ENCODE measurements at regions not wholly inside any gene's neighbourhood (a gene's known extent, or its start where the extent isn't known, plus 50 kb on each side); places are given as distances from the start of the nearest gene placed in this dataset.

DNA sequence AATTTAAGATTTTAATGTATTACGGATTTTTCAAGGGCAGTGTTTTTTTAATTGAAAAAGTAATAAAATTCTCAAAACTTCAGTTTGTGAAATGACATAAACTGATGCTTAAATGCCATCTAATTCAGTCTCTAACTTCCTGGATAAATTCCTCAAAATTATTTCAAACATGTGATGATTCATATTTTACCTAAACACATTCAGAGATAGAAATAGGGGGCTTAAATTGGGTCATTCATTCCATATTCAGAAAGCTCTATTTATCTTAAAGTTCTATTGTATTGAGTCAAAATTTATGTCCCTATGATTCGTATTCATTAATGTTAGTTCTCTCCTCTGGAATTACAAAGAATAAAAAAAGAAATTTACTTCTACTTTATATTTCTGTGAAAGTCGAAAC is 713.6 kb upstream of the CHRM3 start:
- TF ChIP-seq Cebpa-rat (IDR thresholded peaks at IDR 0.05), result no peak
- Histone ChIP-seq H3K9ac (no peak overlapping the region), H3K4me1 (no peaks in the 10 kb centered on the region), H3K27me3 (no peaks in the 10 kb centered on the region), H3K9me3 (replicated peaks in 1 of 11) (no peaks in the 10 kb centered on the region), H3K27ac (no peak overlapping the region), H3K4me3 (no peak overlapping the region), H3K36me3 (no peaks in the 10 kb centered on the region), H4K20me1 (no peaks in the 10 kb centered on the region), H3K4me2 (no peak overlapping the region)

DNA sequence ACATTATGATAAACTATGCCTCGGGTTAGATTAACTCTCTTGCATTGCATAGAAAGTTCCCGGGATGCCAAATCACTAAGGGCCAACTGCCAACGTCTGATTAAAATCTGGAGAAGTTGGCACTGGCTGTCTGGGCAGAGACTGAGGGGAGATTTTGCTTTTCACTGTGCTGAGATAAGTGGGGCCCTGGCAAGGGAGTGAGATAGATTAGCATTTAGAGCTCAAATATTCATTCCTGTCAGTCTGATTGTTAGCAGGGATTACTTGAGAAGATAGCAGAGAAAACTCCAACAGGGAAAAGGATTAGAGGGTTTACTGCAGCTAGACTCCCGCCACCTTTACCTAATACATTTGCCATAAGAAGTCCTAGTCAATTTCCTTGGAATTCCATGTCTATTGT is 714.1 kb upstream of the CHRM3 start:
- TF ChIP-seq Cebpa-rat (IDR thresholded peaks at IDR 0.05), result no peak
- no peaks in the 10 kb centered on the region for H3K4me1 ChIP-seq
- H3K27me3 ChIP-seq, result no peaks in the 10 kb centered on the region

DNA sequence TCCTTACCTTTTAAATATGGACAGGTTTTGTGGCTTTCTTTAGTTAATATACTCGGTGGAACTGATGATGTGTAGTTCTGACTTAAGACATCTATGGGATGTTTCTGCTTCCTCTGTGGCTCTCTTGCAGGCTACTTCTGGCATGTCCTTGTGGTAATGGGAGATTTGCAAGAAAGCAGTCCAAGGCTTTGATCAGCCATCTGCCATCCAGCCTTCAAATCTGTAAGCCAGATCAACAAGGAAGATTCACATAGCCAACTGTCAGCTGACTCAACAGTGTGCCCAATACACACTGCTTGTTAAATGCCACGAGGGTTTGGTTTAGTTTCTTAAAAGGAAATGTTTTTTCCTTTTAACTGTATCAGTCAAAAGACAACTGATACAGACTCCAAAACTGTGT is 722.2 kb upstream of the CHRM3 start:
- Histone ChIP-seq H3K4me2 (no peak overlapping the region), H3K9ac (no peak overlapping the region), H3K4me3 (no peak overlapping the region), H3K27ac (no peak overlapping the region), H3K27me3 (no peaks in the 10 kb centered on the region), H3K36me3 (no peaks in the 10 kb centered on the region), H3K4me1 (peaks cover 0 to 7% (median 0%) of the 10 kb centered on the region in 10 experiments; a peak in 3 of 20 replicates), H3K9me3 (replicated peaks in 1 of 11) (no peaks in the 10 kb centered on the region), H4K20me1 (no peaks in the 10 kb centered on the region)
- no peak for TF ChIP-seq Cebpa-rat (IDR thresholded peaks at IDR 0.05)

More for the DNA sequence above, 714.1 kb upstream of the CHRM3 start:
- Histone ChIP-seq H3K9me3 (replicated peaks in 1 of 11) (no peaks in the 10 kb centered on the region), H3K9ac (no peak overlapping the region), H3K36me3 (no peaks in the 10 kb centered on the region), H4K20me1 (no peaks in the 10 kb centered on the region), H3K4me2 (no peak overlapping the region), H3K4me3 (no peak overlapping the region), H3K27ac (no peak overlapping the region)

DNA sequence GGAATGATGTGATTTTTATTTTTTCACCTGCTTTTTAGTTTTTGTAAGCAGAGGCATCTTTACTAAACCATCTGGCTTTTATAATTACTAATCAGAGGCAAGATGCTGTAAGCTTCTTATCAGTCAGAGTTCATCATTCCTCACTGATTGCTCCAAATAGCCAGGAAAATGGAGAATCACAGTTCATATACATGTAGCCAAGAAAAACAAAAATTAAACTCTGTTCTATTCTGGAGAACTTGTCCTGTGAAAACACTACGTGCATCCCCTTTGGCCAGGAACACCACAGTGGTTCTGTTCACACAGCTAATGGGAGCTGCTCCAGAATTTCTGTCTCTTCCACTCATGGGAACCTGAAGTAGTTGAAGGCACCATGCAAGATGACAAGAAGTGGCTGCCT is 725.5 kb upstream of the CHRM3 start:
- H3K36me3 ChIP-seq, result no peaks in the 10 kb centered on the region
- no peak overlapping the region for H3K27ac ChIP-seq
- no peak overlapping the region for H3K9ac ChIP-seq
- no peaks in the 10 kb centered on the region for H3K27me3 ChIP-seq
- H4K20me1 ChIP-seq, result no peaks in the 10 kb centered on the region
- TF ChIP-seq Cebpa-rat (IDR thresholded peaks at IDR 0.05), result no peak
- H3K4me3 ChIP-seq, result no peak overlapping the region
- H3K9me3 ChIP-seq (replicated peaks in 1 of 11), result no peaks in the 10 kb centered on the region
- H3K4me2 ChIP-seq, result no peak overlapping the region
- peaks cover 0 to 7% (median 0%) of the 10 kb centered on the region in 10 experiments; a peak in 3 of 20 replicates for H3K4me1 ChIP-seq

DNA sequence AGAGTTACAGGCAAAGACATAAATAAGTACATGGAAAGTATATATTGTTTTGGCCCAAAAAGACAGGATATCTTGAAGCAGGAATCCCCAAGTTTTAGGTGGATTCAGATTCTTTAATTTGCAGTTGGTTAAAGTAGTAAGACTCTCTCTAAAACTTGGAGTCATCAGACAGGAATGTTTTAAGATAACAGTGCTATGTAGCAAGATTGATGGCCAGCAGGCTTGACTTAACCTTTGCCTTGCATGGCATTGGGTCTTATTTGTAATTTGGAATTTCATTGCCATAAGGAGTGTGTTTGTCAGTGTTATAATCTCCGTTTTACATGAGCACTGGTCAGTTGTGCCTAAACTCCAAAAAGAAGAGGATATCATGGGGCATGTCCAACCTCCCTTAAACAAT is 727.6 kb upstream of the CHRM3 start:
- no peak for TF ChIP-seq Cebpa-rat (IDR thresholded peaks at IDR 0.05)
- Histone ChIP-seq H3K36me3 (no peaks in the 10 kb centered on the region), H3K27ac (no peak overlapping the region), H3K4me3 (no peak overlapping the region), H3K4me2 (no peak overlapping the region), H4K20me1 (no peaks in the 10 kb centered on the region), H3K9me3 (replicated peaks in 1 of 11) (no peaks in the 10 kb centered on the region), H3K4me1 (no peaks in the 10 kb centered on the region), H3K9ac (no peak overlapping the region), H3K27me3 (no peaks in the 10 kb centered on the region)

DNA sequence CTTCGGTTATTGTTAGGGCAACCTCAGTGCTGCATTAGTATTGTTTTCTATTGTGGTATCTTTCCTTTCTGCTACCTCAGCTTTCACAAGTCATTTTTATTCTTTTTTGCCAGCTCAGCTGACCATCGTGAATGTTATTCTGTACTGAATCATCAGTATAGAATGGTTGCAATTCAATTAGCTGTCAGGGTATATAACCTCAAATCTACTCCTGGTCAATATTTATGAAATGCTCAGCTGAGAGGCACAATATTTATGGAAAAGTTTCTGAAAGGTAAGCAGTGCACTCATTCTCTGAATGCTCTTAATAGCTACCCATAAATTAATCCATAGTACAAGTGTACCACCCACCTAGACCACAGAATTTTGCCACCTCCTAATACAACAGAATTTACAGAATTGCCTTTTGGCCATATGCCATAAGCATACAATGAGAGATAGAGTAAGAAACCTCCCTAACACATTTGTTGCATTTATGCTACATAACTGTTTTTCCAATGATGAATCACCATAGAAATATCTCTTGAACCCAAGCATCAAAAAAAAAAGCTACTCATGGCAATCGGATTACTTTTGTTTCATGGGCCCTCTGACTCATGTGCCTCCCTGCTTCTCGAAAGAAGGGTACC is 732.6 kb upstream of the CHRM3 start:
- Histone ChIP-seq H3K4me1 (peaks cover 0 to 3% (median 0%) of the 10 kb centered on the region in 10 experiments; a peak in 2 of 20 replicates), H3K9ac (no peak overlapping the region), H4K20me1 (no peaks in the 10 kb centered on the region), H3K27ac (no peak overlapping the region), H3K4me3 (no peak overlapping the region), H3K27me3 (no peaks in the 10 kb centered on the region), H3K9me3 (replicated peaks in 1 of 11) (no peaks in the 10 kb centered on the region), H3K36me3 (no peaks in the 10 kb centered on the region), H3K4me2 (no peak overlapping the region)
- no peak for TF ChIP-seq Cebpa-rat (IDR thresholded peaks at IDR 0.05)

DNA sequence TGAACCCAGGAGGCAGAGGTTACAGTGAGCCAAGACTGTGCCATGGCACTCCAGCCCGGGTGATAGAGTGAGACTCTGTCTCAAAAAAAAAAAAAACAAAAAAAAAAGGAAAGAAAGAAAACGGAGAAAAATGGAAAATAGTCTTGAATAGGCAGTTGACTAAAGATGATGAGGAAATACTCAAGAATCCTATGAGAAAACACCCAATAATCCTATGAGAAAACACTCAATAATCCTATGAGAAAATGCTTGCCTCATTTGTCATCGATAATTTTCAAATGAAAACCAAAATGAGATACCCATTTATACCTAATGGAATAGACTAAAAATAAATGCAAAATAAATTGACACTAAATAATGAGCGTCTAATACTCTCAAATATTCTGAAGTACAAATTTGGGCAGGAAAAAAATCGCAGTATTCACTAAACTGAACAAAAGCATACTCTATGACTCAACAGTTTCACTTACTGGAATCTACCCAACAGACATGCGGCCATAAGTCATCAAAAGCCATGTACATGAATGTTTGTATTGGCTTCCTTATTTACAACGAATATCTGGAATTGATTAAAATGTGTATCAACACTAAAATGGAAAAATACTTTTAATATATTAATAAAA is 733.9 kb upstream of the CHRM3 start:
- no peak for TF ChIP-seq Cebpa-rat (IDR thresholded peaks at IDR 0.05)
- peaks cover 0 to 3% (median 0%) of the 10 kb centered on the region in 10 experiments; a peak in 2 of 20 replicates for H3K4me1 ChIP-seq
- H3K4me2 ChIP-seq, result no peak overlapping the region

DNA sequence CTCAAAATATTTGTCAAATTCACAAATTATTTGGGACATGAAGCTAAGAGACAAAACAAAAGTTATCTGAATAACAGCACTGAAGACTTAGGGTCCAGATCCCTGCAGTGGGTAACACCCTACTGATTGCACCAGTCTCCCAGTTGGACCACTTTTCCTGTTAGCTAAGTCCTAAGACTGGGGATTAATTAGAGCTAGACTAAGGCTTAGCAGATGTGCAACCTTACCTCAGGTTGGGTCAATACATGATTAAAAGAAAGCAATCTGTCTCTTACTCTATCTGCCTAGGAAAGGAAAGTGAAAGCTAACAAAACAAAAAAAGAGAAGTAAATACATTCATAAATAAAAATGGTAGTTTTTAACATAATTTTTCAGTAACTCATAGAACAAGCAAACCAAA is 737.2 kb upstream of the CHRM3 start:
- Histone ChIP-seq H3K4me2 (peak overlapping the region in 1 of 11 experiments; percentile 49; a peak in 1 of 22 replicates), H3K36me3 (no peaks in the 10 kb centered on the region), H3K9me3 (replicated peaks in 1 of 11) (no peaks in the 10 kb centered on the region), H3K4me3 (no peak overlapping the region), H3K9ac (no peak overlapping the region), H4K20me1 (no peaks in the 10 kb centered on the region), H3K4me1 (peaks cover 0 to 3% (median 0%) of the 10 kb centered on the region in 10 experiments; a peak in 2 of 20 replicates), H3K27me3 (no peaks in the 10 kb centered on the region), H3K27ac (no peak overlapping the region)
- no peak for TF ChIP-seq Cebpa-rat (IDR thresholded peaks at IDR 0.05)

More for the DNA sequence above, 733.9 kb upstream of the CHRM3 start:
- Histone ChIP-seq H3K36me3 (no peaks in the 10 kb centered on the region), H3K9ac (no peak overlapping the region), H4K20me1 (no peaks in the 10 kb centered on the region), H3K4me3 (no peak overlapping the region), H3K27me3 (no peaks in the 10 kb centered on the region), H3K9me3 (replicated peaks in 1 of 11) (no peaks in the 10 kb centered on the region), H3K27ac (no peak overlapping the region)

DNA sequence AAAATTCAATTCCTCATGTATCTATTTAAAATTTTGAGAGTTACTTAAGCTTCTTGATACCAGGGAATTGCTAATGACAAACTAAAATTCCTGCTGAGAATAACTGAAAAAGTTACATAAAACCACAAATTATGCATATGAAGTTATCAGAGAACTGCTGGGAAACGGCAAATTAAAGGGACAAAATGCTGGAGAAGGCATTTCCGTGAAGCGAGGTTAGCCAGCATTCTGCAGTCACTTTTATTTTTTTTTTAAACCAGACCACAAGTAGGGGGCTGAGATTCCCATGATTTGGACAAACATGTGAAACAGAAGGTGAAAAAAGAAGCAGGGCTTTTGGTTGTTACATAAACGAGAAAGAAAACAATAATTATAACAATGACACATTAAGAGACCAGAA is 737.6 kb upstream of the CHRM3 start:
- Histone ChIP-seq H3K4me1 (peaks cover 0 to 3% (median 0%) of the 10 kb centered on the region in 10 experiments; a peak in 2 of 20 replicates), H4K20me1 (no peaks in the 10 kb centered on the region), H3K36me3 (no peaks in the 10 kb centered on the region), H3K27me3 (no peaks in the 10 kb centered on the region), H3K9ac (no peak overlapping the region), H3K9me3 (replicated peaks in 1 of 11) (no peaks in the 10 kb centered on the region), H3K27ac (no peak overlapping the region), H3K4me2 (no peak overlapping the region), H3K4me3 (no peak overlapping the region)
- TF ChIP-seq Cebpa-rat (IDR thresholded peaks at IDR 0.05), result no peak

DNA sequence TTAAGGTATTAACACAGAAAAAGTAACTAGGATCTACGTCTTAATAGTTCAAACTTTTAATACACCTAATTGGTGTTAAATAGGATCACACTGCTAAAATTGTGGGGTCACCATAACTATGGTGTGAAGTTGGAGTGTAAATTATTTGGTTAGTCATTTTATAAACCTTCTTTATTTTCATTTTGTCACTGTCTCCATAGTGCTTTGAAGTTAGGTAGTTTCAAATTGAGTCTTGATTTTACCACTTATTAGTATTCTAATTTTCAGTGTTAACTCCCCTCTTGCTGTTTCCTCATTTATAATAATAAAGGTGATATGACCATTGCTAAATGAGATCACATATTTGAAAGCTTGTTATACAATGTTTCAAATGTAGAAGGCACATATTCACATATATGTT is 738.1 kb upstream of the CHRM3 start:
- Histone ChIP-seq H3K9me3 (replicated peaks in 1 of 11) (no peaks in the 10 kb centered on the region), H3K36me3 (no peaks in the 10 kb centered on the region), H3K27ac (no peak overlapping the region), H3K4me3 (no peak overlapping the region), H3K4me2 (no peak overlapping the region), H3K4me1 (peaks cover 0 to 3% (median 0%) of the 10 kb centered on the region in 10 experiments; a peak in 2 of 20 replicates), H3K9ac (no peak overlapping the region), H4K20me1 (no peaks in the 10 kb centered on the region), H3K27me3 (no peaks in the 10 kb centered on the region)
- TF ChIP-seq Cebpa-rat (IDR thresholded peaks at IDR 0.05), result no peak
